ENCODE measurements at regions not wholly inside any gene's neighbourhood (a gene's known extent, or its start where the extent isn't known, plus 50 kb on each side); places are given as distances from the start of the nearest gene placed in this dataset.
A peak's percentile ranks its signal among the peaks of the same experiment; 100 is the strongest.

DNA sequence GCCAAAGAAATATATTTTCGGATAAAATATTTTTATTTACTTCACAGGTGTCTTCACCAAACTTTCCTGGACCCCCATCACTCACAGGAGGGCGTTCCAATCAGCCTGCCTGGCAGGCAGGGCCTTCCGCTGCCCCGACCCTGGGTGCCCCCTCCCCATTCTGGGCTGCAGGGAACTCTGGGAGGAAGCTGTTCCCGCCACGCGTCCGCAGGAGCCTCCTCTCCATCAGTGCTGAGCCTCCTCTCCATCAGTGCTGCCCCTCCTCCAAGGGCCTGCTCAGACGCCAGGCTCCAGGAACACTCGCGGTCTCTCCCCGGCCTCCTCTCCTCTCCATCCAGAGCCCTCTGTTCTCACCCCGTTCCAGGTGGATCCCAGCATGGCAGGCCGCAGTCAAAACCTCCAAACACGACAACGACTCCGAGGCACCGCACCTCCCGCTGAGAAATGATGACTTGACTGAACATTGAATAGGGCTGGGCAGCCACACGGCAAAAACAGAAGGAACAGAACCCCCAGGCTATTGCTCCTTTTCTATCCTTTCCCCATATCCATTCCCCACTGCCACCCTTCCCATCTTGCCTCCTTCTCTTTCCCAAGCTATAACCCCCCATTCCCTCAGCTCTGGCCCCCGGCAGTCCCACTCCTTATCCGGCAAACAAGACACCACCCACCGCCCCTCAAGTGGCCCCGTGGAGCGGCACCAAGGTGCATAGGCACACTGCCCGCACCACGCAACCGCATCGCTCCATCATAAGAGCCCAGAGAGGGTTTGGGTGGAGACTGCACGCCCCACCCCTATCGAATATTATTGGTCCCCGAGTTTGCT, 268.6 kb upstream of the RAB6C start:
- no peak for DNase-seq (ENCODE audit: low read depth in 4 of 4, low spot score in 3 of 4)

DNA sequence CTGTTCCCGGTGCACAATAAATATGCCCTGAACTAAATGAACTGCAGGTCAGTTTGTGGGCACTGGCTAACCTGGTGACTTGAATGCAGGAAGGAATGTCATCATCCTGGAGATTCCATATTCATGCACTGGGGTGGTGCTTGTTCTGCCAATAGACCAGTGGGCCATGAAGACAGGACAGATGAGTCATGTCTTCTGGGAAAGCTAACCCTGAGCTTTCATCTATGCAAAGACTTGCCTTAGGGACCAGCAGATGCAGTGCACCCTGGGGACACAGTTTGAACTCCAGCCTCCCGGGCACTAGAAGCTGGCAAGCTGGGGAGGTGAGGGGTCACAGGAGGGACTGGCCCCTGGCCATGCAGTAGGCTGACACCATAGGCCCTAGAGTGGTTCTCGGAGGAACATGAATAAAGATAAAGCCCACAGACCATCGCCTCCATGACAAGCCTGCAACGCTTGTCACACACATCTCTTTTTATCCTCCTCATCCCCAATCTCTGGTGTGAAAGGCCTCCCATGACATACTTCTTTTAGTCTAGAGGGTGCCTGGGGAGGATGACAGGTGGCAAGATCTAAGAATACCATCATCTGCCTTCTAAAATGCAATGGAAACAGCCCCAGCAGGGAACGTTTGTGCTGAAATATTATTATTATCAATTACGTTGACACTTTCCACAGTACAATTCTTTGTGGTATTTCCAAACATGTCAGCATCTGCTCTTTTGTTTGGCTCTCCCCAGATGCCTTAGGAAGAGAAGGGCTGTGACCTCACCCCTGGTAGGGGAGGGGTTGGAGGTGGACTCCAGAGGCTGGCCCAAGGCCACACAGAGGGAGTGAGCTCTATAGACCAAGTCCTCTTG, 267.4 kb upstream of the RAB6C start:
- DNase-seq (ENCODE audit: low read depth in 4 of 4, low spot score in 3 of 4), result no peak

DNA sequence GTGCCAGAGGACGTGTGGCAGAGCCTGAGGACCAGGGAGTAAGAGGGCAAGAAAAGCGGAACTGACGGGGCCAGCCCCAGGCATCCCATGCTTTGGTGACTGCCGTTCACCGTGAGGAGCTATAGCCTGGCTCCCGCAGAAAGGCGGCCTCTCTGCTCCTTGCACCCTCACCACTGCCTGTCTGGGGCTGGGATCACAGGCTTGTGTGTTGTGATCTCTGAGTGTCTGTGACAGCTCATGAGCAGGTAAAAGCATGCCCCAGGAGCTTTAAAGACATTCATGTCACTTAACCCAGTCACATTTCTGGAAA, 266.8 kb upstream of the RAB6C start:
- DNase-seq (ENCODE audit: low read depth in 4 of 4, low spot score in 3 of 4), result no peak

DNA sequence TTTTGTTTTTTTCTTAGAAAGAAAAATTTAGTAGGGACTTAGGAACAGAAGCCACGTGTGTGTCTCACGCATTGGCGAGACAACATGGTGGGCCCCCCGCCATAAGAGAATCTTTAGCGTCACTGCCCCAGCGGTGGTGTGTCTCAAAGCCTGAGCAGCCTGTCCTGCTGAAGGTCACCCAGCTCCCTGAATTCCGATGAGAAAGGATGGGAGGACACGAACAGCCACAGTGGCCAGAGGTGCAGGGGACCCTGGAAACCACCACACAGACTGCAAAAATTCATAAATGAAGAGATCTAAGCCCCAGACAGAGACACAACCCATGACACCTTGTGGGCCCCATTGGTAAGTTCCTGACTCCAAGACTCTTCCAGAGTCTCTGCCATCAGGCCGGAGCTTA, 266.1 kb upstream of the RAB6C start:
- DNase-seq (ENCODE audit: low read depth in 4 of 4, low spot score in 3 of 4), result no peak

DNA sequence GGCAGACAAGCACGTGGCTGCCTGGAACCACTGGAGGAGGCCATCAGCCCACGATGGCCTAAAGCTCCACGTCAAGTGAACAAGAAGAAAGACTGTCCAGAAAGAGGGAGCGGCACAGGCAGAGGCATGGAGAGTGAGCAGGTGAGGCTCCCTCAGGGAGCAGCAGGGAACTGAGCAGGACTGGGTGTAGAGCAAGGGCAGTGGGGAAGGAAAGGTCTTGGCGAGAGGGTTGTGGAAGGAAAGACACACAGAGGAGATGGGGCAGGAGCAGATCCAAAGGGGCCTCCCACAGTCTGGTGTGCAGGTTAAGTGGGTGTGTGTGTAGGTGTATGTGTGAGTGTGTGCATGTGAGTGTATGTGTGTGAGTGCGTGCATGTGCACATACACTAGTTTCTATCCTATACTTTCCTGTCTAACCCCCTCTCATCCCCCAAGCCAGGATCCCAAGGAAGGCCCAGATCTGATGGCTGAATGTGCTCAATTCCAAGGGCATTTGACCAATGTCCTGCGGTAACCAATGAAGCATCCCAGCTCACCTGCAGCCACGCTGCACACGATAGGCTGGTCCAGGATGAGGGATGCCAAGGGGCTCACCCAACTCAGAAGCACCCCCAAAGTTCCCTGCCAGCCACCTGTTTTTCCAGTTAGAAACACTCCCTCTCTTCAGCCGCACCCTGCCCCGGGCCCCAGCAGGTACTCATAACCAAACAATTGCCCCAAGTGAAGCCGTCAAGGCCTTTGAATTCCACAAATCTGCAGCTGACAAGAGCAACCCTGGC, 262.5 kb upstream of the RAB6C start:
- no peak for DNase-seq (ENCODE audit: low read depth in 4 of 4, low spot score in 3 of 4)

DNA sequence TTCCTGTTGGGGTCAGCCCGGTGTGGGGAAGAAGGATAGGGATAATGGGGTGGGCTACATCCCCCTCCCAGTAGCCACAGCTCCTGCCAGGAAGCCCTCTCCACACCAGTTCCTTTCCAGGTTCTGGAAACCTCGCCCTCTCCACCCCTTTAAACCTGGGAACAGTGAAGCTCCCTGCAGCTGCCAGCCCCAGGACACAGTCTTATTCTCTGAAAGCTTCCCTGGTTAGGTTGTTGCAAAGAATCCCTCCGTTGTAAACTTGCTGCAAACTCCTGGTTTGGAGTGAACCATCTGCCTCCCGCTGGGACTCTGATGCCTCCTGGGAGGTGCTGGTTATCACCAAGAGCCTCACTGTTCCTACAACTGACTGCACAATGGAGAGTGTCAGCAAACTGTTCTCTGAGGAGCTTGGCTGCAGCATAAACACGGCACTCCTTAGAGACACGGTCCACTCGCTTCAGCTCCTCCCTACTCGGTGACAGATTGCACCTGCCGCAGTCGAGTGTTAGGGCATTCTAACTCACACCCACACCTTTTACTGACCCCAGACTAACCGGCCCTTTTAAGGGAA, 261.8 kb upstream of the RAB6C start:
- peak; percentile 15 to 59 (median 26) for DNase-seq (ENCODE audit: low read depth in 4 of 4, low spot score in 3 of 4)

DNA sequence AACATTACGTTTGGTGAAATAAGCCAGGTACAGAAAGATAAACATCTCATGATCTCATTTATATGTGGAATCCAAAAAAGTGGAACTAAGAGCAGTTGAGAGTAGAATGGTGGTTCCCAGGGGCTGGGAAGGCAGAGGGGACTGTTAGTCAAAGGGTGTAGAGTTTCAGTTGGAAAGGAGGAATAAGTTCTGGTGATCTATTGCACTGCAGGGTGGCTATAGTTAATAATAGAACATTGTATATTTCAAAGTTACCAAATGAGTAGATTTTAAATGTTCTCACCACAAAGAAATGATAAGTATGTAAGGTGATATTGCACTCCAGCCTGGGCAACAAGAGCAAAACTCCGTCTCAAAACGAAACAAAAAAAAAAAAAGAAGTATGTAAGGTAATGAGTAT, 260.1 kb upstream of the RAB6C start:
- no peak for DNase-seq (ENCODE audit: low read depth in 4 of 4, low spot score in 3 of 4)

DNA sequence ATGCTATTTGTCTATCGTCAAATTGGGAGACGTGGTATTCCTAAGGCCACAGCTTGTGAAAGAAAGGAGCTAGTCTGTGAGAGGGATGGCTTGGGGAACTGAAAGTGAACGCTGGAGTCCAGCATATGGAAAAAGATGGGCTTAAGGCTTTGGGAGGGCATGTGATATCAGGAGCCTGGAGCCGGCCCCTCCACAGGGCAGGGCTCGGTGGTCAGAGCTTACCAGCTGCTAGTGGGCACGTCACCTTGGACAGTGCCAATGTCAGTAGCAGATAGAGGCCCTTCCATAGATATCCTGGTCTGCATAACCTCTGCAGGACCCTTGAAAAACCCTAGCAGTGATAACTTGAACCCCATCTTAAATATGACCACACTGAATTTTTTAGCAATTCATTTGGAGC, 259.1 kb upstream of the RAB6C start:
- no peak for DNase-seq (ENCODE audit: low read depth in 4 of 4, low spot score in 3 of 4)

DNA sequence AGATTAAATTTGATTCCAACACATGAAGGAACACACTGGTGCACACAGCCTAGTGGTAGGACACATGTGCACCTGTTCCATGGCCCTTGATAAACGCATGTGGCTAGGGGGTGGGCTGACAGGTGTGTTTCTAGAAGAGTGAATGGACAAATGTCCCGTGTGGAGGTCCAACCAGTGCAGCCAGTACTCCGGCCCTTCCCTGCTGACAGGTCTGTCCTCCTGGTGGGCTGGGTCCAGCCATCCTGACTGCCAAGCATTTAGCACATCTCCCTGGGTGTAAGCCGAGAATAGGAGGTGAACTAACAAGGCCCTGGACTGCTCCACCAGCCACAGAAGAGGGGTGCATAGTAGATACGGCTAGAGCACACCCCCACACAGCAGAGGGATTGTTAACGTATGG, 258.7 kb upstream of the RAB6C start:
- DNase-seq (ENCODE audit: low read depth in 4 of 4, low spot score in 3 of 4), result no peak

DNA sequence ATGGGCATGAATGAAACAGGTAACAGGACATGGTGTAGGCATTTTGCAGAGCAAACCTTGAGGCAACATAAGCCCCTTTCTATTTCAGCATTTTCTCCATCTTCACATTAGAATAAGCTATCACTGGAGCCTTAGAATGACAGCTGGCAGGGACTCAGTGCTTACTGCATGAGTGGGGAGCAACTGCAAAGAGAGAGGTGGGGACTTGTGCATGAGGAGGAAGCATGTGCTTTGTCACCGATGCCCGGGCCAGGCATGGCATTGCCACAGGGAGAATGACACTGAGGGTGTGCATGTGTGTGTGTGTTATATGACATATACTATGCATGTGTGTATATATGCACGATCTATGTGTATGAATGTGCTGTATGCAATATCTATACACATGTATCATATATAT, 258.2 kb upstream of the RAB6C start:
- no peak for DNase-seq (ENCODE audit: low read depth in 4 of 4, low spot score in 3 of 4)

DNA sequence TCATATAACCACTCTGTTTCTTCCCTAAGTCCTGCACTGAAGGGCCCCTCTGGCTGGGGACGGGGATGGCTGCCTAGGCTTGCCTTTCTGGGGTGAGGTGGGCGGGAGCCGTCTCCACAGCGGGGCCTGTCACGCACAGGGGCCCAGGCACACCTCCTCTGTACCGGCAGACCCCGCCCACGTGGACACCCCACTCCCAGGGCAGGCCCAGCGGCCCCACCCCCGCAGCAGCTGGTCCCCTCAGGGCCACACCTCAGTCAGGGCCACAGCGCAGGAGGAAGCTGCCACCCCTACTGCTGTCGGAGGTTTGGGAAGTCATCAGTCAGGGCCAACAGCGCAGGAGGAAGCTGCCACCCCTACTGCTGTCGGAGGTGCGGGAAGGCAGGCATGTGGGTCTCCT, 257.6 kb upstream of the RAB6C start:
- DNase-seq (ENCODE audit: low read depth in 4 of 4, low spot score in 3 of 4), result no peak

DNA sequence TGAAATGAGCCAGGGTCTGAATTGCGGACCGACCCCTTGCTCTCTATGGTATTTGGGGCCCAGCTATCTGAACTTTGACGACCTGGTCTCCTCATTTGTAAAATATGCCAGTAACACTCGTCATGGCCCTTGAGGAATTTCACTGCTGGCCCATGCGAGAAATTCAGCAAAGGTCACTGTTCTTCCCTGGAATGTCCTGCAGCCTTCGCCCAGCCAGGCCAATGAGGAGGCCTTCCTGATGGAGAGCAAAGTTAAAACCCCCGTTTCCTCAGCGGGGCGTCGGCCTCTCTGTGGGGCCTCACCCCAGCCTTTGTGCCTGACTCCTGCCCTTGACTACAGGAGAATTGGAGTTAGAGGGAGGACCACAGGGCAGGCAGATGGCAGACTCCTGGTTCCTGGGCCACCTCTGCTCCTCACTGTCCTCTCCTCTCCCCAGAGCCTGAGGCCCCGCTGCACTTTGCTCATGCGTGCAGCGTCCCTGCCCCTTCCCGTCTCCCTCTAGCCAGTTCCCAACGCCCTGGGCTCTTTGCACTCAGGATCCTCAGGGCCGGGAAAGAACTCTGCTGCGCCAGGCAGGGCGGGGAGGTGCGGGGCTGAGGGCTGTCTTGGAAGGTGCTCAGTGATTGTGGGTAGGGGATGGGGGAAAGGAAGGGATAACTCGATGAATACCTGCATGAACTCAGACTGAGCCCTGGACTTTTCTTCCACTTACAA, 257.0 kb upstream of the RAB6C start:
- DNase-seq (ENCODE audit: low read depth in 4 of 4, low spot score in 3 of 4), result no peak

DNA sequence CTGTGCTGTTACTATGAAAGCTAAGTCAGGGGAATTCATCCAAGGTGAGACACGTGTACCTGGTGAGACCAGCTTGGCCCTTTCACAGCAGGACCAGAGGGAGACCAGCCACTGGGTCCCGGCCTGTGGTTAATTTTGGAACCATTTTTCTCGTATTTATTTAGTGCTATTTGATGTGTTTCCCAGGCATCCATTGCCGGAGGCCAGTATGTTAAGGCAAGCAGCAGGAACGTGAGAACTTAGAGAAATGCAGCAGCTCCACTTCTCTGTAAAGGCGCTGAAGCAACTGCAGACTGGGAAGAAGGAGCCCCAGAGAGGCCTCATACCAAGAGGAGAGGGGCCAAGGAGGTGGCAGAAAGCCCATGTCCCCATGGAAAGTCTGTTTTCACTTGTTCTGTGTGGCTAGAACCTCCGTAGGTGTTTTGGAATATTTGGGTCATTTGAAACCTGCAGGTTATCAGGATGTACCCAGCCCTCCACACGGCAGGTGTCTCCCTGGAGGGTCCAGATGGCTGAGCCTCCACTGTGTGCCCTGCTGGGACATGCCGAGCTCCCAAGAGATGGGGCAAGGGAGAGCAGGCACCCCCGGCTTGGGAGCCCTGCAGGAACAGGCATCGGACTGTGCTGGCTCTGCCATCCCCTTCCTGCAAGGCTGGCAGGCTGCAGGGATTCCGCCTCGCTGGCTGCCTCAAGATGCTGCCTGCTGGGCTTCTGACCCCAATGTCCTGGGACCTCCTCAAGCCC, 256.0 kb upstream of the RAB6C start:
- no peak for DNase-seq (ENCODE audit: low read depth in 4 of 4, low spot score in 3 of 4)

DNA sequence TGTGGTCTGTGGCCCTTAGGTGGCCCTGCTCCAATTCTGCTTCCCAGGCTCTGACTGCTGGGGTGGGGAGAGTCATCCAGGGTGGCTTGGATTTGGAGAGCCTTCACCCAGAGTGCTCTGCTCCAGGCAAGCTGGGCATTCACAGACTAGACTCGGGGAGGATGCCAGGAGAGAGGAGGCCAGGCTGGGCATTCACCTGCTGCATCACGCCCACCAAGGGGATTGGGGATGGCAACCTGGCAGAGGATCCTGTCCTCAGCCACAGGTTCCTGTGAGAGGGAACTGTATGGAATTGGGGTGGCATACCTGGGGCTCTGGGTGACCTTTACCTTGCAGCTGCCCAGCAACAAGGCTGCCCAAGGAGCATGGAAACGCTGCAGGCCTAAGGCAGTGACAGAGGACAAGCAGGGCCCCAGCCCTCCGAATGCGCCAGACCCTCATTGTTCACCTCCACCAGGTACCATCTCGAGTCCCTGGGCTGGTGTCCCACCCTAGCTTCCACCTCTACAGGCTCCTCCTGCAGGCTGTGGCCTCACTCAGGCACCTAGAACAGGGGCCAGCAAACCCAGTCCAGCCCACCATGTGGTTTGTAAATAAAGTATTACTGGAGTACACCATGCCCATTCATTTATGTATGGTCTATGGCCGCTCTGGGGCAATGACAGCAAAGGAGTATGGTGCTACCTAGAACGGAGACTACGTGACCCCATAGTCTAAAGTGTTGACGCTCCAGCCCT, 255.3 kb upstream of the RAB6C start:
- DNase-seq (ENCODE audit: low read depth in 4 of 4, low spot score in 3 of 4), result no peak

DNA sequence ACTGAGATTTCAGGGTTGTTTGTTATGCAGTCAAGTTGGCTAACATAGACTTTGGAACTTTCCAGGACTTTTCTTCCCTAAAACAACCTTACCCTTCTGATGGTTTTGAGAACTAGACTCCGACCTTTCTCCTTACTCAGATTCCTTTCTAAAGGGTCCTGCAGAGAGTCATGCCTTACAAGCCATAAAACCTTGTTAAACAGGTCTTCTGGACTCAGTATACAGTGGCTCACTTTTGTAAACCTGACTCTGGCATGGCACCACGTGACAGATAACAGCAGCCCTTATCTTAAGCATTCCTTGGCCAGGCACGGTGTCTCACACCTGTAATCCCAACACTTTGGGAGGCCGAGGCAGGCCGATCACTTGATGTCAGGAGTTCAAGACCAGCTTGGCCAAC, 253.2 kb upstream of the RAB6C start:
- DNase-seq (ENCODE audit: low read depth in 4 of 4, low spot score in 3 of 4), result no peak

DNA sequence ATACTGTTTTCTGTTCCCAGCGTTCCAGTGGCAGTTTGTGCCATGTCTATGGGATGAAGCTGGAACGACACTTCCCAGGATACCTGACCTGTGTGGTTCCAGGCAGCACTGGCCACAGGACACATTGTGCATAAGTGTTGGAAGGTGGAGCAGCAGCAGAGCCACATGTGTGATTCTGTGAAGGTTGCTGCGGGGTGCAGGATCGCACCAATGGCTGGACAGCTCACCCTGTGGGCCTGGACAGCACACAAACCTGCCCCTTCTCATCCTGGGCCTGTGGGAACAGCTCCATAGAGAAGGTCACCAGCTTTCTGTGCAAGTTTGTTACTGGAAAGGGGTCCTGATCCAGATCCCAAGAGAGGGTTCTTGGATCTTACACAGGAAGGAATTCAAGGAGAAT, 252.2 kb upstream of the RAB6C start:
- no peak for DNase-seq (ENCODE audit: low read depth in 4 of 4, low spot score in 3 of 4)

DNA sequence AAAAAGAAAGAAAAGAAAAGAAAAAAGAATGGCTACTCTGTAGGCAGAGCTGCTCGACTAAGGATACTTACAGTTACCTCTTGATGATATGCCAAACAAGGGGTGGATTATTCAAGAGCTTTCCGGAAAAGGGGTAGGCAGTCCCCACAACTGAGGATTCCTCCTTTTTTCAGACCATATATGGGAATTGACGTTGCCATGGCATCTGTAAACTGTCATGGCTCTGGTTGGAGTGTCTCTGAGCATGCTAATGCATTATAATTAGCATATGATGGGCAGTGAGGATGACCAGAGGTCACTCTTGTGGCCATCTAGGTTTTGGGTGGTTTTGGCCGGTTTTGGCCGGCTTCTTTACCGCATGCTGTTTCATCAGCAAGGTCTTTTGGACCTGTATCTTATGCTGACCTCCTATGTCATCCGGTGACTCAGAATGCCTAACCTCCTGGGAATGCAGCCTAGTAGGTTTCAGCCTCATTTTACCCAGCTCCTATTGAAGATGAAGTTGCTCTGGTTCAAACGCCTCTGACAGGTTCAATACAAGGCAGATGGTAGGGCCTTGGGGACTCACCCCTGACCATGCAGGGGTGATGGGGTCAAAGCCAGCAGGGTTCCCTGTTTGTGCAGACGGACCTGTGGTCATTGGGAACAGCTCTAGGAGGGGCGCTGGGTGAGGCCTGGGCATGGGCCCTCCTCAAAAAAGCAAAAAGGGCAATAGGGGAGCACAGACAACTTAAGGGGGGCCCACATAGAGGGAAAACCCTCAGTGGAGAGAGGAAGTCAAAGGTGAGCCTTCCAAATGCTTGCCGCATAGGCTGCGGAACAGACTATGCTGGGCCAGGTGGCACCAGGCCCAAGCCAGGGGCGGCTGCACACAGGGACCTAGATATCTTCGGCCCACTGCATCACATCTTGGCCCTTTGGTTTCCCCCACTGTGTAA, 251.2 kb upstream of the RAB6C start:
- no peak for DNase-seq (ENCODE audit: low read depth in 4 of 4, low spot score in 3 of 4)

DNA sequence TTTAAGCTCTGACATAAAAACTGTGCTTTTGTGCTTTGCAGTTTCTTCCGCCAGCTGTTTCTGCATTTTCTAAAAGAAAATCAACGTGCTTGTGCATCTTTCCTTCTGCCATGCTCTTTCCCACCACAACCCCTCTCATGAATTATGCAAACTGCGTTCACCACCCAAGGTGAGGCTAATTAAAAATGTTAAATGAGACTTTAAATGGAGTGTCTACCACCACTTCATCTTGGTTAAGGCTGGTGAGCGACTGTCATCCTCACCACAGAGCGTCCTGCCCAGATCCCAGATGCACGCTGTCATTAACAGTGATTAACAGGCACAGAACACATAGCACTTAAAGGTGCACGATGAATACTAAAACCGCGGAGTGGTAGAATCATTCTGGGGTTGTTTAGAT, 250.5 kb upstream of the RAB6C start:
- DNase-seq (ENCODE audit: low read depth in 4 of 4, low spot score in 3 of 4), result no peak
